GM23338 (cell line): ENCODE measurements at regions not wholly inside any gene's neighbourhood (a gene's known extent, or its start where the extent isn't known, plus 50 kb on each side); places are given as distances from the start of the nearest gene placed in this dataset.

ENCODE experiments used
- ATAC-seq: fragments of 200-7000 bp; cut with Tn5 transposase; 3 replicates; pipeline ENCODE4 v1.9.1; 2020
- DNase-seq: peaks from one replicate; pipeline ENCODE4 v3.0.0-alpha.2; 2015; ENCODE audit warnings: low spot score
- H2AFZ ChIP-seq: fragments of 200-600 bp; sonication (generic); 2 replicates; pipeline ENCODE4 v1.8.0; 2016; ENCODE audit warnings: antibody characterized with exemption, mild to moderate bottlenecking, moderate library complexity
- H3F3A ChIP-seq: fragments of 200-600 bp; sonication (generic); replicated peaks from 2 replicates; pipeline ENCODE4 v1.8.0; 2017; ENCODE audit warnings: antibody characterized with exemption, mixed run types, low read depth
- H3K27ac ChIP-seq: fragments of 200-600 bp; sonication (generic); 2 replicates; pipeline ENCODE4 v1.6.1; 2016; ENCODE audit warnings: low read depth
- H3K27me3 ChIP-seq: fragments of 200-600 bp; sonication (generic); 2 replicates; pipeline ENCODE4 v1.8.0; 2016; ENCODE audit warnings: mild to moderate bottlenecking, mixed run types, moderate library complexity; ENCODE audit not compliant: insufficient read depth
- H3K36me3 ChIP-seq: fragments of 200-600 bp; sonication (generic); 2 replicates; pipeline ENCODE4 v1.8.0; 2016; ENCODE audit warnings: mild to moderate bottlenecking; ENCODE audit not compliant: insufficient read depth
- H3K4me1 ChIP-seq: fragments of 200-600 bp; sonication (generic); 2 replicates; pipeline ENCODE4 v1.8.0; 2016; ENCODE audit warnings: mild to moderate bottlenecking, moderate library complexity; ENCODE audit not compliant: insufficient read depth
- H3K4me2 ChIP-seq: fragments of 200-600 bp; sonication (generic); 2 replicates; pipeline ENCODE4 v1.7.1; 2017; ENCODE audit warnings: mixed run types
- H3K4me3 ChIP-seq: fragments of 200-600 bp; sonication (generic); 2 replicates; pipeline ENCODE4 v1.6.1; 2016; ENCODE audit warnings: mixed run types
- H3K79me2 ChIP-seq: fragments of 200-600 bp; sonication (generic); replicated peaks from 2 replicates; pipeline ENCODE4 v1.8.0; 2017; ENCODE audit warnings: mild to moderate bottlenecking; ENCODE audit not compliant: insufficient read depth
- H3K9me2 ChIP-seq: fragments of 200-600 bp; sonication (generic); 2 replicates; pipeline ENCODE4 v1.8.0; 2017; ENCODE audit not compliant: insufficient read depth
- H4K20me1 ChIP-seq: fragments of 200-600 bp; sonication (generic); replicated peaks from 2 replicates; pipeline ENCODE4 v1.8.0; 2017; ENCODE audit warnings: mild to moderate bottlenecking; ENCODE audit not compliant: insufficient read depth
- H3K27ac Mint-ChIP-seq: 2 replicates; pipeline ENCODE4 v1.8.0; 2020; ENCODE audit warnings: inconsistent platforms, mild to moderate bottlenecking, moderate library complexity, mixed read lengths
- H3K27me3 Mint-ChIP-seq: 3 replicates; pipeline ENCODE4 v1.8.0; 2022; ENCODE audit warnings: low read depth, mild to moderate bottlenecking, moderate library complexity, mixed read lengths, inconsistent platforms; ENCODE audit not compliant: insufficient read depth, poor library complexity
- H3K36me3 Mint-ChIP-seq: 3 replicates; pipeline ENCODE4 v1.8.0; 2021; ENCODE audit warnings: low read depth, mild to moderate bottlenecking, inconsistent platforms, moderate library complexity, mixed read lengths
- H3K4me1 Mint-ChIP-seq: 3 replicates; pipeline ENCODE4 v1.8.0; 2020; ENCODE audit warnings: mild to moderate bottlenecking, inconsistent platforms, mixed read lengths
- H3K4me3 Mint-ChIP-seq: 3 replicates; pipeline ENCODE4 v1.8.0; 2021; ENCODE audit warnings: moderate library complexity, mild to moderate bottlenecking, inconsistent platforms, mixed read lengths
- H3K9me3 Mint-ChIP-seq: 3 replicates; pipeline ENCODE4 v1.8.0; 2020; ENCODE audit warnings: moderate library complexity, mild to moderate bottlenecking, inconsistent platforms, mixed read lengths
- CREB1 ChIP-seq: fragments of 250-450 bp; sonication (Bioruptor Pico); IDR thresholded peaks from 2 replicates; pipeline ENCODE4 v1.5.0; 2020; ENCODE audit warnings: low read depth, mild to moderate bottlenecking, moderate library complexity
- EZH2 ChIP-seq: fragments of 200-600 bp; sonication (generic); IDR thresholded peaks from one replicate; pipeline ENCODE4 v1.8.0; 2017; ENCODE audit warnings: antibody characterized with exemption, mild to moderate bottlenecking, low read depth; ENCODE audit not compliant: unreplicated experiment
- EZH2phosphoT487 ChIP-seq: fragments of 200-600 bp; sonication (generic); IDR thresholded peaks from one replicate; pipeline ENCODE4 v1.8.1; 2018; ENCODE audit warnings: antibody characterized with exemption; ENCODE audit not compliant: unreplicated experiment
- JUNB ChIP-seq: IDR thresholded peaks from one replicate; pipeline ENCODE4 v1.6.1; 2016; ENCODE audit warnings: antibody characterized with exemption; ENCODE audit not compliant: unreplicated experiment
- NANOG ChIP-seq: IDR thresholded peaks from 2 replicates; pipeline ENCODE4 v1.6.1; 2016; ENCODE audit warnings: antibody characterized with exemption, borderline replicate concordance
- POLR2AphosphoS5 ChIP-seq: IDR thresholded peaks from 2 replicates; pipeline ENCODE4 v1.6.1; 2016; ENCODE audit warnings: antibody characterized with exemption, low read depth
- REST ChIP-seq: IDR thresholded peaks from one replicate; pipeline ENCODE4 v1.6.1; 2018; ENCODE audit warnings: antibody characterized with exemption; ENCODE audit not compliant: unreplicated experiment
- STAT1 ChIP-seq: IDR thresholded peaks from one replicate; pipeline ENCODE4 v1.6.1; 2016; ENCODE audit warnings: antibody characterized with exemption; ENCODE audit not compliant: unreplicated experiment
- ZNF114 ChIP-seq: fragments of 250-450 bp; sonication (Bioruptor Pico); IDR thresholded peaks from 2 replicates; pipeline ENCODE4 v1.5.0; 2020; ENCODE audit warnings: mild to moderate bottlenecking, moderate library complexity
- ZNF331 ChIP-seq: fragments of 250-450 bp; sonication (Bioruptor Pico); IDR thresholded peaks from 2 replicates; pipeline ENCODE4 v1.5.0; 2020; ENCODE audit warnings: low read depth, mild to moderate bottlenecking, moderate library complexity
- TF ChIP-seq, protein P1 (sequence below): IDR thresholded peaks from 2 replicates; pipeline ENCODE4 v1.6.1; 2016; ENCODE audit warnings: antibody characterized with exemption
- TF ChIP-seq, protein P2 (sequence below): fragments of 250-450 bp; sonication (Bioruptor Pico); IDR thresholded peaks from 2 replicates; pipeline ENCODE4 v1.5.0; 2020; ENCODE audit warnings: mild to moderate bottlenecking, moderate library complexity
- TF ChIP-seq, protein P3 (sequence below), 2 experiments: fragments of 200-600 bp in 1 of 2; sonication (generic) in 1 of 2; conservative IDR thresholded peaks; 2 replicates each; pipeline versions ENCODE4 v1.5.1 to v1.6.1; 2016 to 2017; ENCODE audit warnings: antibody characterized with exemption in 2 of 2, low read depth in 2 of 2, mild to moderate bottlenecking in 2 of 2, moderate library complexity in 1 of 2

DNA sequence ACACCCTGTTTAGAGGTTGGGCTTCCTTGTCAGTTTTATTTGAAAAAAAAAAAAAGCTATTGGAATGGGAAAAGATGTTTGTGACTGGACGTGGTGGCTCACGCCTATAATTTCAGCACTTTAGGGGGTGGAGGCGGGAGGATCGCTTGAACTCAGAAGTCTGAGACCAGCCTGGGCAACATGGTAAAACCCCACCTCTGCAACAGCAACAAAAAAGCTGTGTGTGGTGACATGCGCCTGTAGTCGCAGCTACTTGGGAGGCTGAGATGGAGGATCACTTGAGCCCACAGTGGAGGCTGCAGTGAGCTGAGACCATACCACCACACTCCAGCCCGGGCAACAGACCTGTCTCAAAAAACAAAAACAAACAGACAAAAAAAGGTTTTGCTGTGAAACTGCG is 66.1 kb upstream of the SIAH1 start:
- H3K27me3 Mint-ChIP-seq = peaks cover 5% of the 10 kb centered on the region
- Histone ChIP-seq H3K4me1 (no peaks in the 10 kb centered on the region), H3F3A (no peaks in the 10 kb centered on the region), H3K27ac (no peak overlapping the region), H4K20me1 (no peaks in the 10 kb centered on the region), H2AFZ (no peak overlapping the region), H3K9me2 (no peaks in the 10 kb centered on the region), H3K4me2 (no peak overlapping the region), H3K36me3 (no peaks in the 10 kb centered on the region), H3K79me2 (no peaks in the 10 kb centered on the region), H3K4me3 (no peak overlapping the region), H3K27me3 (no peaks in the 10 kb centered on the region)
- ATAC-seq = no peak
- DNase-seq = no peak
- no peak overlapping the region for H3K27ac Mint-ChIP-seq
- no peaks in the 10 kb centered on the region; the same call in 2 of the 3 replicates for H3K4me1 Mint-ChIP-seq
- TF ChIP-seq ZNF331 (CRISPR knock-in tag) = no peak
- TF ChIP-seq POLR2AphosphoS5 = no peak
- no peak for TF ChIP-seq EZH2
- TF ChIP-seq STAT1 = no peak
- TF ChIP-seq, protein P1, sequence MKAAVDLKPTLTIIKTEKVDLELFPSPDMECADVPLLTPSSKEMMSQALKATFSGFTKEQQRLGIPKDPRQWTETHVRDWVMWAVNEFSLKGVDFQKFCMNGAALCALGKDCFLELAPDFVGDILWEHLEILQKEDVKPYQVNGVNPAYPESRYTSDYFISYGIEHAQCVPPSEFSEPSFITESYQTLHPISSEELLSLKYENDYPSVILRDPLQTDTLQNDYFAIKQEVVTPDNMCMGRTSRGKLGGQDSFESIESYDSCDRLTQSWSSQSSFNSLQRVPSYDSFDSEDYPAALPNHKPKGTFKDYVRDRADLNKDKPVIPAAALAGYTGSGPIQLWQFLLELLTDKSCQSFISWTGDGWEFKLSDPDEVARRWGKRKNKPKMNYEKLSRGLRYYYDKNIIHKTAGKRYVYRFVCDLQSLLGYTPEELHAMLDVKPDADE = no peak
- TF ChIP-seq JUNB = no peak
- no peak for TF ChIP-seq CREB1 (CRISPR knock-in tag)
- TF ChIP-seq REST = no peak
- TF ChIP-seq ZNF114 (CRISPR knock-in tag) = no peak
- TF ChIP-seq, protein P2, sequence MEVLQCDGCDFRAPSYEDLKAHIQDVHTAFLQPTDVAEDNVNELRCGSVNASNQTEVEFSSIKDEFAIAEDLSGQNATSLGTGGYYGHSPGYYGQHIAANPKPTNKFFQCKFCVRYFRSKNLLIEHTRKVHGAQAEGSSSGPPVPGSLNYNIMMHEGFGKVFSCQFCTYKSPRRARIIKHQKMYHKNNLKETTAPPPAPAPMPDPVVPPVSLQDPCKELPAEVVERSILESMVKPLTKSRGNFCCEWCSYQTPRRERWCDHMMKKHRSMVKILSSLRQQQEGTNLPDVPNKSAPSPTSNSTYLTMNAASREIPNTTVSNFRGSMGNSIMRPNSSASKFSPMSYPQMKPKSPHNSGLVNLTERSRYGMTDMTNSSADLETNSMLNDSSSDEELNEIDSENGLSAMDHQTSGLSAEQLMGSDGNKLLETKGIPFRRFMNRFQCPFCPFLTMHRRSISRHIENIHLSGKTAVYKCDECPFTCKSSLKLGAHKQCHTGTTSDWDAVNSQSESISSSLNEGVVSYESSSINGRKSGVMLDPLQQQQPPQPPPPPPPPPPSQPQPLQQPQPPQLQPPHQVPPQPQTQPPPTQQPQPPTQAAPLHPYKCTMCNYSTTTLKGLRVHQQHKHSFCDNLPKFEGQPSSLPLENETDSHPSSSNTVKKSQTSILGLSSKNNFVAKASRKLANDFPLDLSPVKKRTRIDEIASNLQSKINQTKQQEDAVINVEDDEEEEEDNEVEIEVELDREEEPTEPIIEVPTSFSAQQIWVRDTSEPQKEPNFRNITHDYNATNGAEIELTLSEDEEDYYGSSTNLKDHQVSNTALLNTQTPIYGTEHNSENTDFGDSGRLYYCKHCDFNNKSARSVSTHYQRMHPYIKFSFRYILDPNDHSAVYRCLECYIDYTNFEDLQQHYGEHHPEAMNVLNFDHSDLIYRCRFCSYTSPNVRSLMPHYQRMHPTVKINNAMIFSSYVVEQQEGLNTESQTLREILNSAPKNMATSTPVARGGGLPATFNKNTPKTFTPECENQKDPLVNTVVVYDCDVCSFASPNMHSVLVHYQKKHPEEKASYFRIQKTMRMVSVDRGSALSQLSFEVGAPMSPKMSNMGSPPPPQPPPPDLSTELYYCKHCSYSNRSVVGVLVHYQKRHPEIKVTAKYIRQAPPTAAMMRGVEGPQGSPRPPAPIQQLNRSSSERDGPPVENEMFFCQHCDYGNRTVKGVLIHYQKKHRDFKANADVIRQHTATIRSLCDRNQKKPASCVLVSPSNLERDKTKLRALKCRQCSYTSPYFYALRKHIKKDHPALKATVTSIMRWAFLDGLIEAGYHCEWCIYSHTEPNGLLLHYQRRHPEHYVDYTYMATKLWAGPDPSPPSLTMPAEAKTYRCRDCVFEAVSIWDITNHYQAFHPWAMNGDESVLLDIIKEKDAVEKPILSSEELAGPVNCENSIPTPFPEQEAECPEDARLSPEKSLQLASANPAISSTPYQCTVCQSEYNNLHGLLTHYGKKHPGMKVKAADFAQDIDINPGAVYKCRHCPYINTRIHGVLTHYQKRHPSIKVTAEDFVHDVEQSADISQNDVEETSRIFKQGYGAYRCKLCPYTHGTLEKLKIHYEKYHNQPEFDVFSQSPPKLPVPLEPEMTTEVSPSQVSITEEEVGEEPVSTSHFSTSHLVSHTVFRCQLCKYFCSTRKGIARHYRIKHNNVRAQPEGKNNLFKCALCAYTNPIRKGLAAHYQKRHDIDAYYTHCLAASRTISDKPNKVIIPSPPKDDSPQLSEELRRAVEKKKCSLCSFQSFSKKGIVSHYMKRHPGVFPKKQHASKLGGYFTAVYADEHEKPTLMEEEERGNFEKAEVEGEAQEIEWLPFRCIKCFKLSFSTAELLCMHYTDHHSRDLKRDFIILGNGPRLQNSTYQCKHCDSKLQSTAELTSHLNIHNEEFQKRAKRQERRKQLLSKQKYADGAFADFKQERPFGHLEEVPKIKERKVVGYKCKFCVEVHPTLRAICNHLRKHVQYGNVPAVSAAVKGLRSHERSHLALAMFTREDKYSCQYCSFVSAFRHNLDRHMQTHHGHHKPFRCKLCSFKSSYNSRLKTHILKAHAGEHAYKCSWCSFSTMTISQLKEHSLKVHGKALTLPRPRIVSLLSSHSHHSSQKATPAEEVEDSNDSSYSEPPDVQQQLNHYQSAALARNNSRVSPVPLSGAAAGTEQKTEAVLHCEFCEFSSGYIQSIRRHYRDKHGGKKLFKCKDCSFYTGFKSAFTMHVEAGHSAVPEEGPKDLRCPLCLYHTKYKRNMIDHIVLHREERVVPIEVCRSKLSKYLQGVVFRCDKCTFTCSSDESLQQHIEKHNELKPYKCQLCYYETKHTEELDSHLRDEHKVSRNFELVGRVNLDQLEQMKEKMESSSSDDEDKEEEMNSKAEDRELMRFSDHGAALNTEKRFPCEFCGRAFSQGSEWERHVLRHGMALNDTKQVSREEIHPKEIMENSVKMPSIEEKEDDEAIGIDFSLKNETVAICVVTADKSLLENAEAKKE (CRISPR knock-in tag) = no peak
- TF ChIP-seq, protein P3, sequence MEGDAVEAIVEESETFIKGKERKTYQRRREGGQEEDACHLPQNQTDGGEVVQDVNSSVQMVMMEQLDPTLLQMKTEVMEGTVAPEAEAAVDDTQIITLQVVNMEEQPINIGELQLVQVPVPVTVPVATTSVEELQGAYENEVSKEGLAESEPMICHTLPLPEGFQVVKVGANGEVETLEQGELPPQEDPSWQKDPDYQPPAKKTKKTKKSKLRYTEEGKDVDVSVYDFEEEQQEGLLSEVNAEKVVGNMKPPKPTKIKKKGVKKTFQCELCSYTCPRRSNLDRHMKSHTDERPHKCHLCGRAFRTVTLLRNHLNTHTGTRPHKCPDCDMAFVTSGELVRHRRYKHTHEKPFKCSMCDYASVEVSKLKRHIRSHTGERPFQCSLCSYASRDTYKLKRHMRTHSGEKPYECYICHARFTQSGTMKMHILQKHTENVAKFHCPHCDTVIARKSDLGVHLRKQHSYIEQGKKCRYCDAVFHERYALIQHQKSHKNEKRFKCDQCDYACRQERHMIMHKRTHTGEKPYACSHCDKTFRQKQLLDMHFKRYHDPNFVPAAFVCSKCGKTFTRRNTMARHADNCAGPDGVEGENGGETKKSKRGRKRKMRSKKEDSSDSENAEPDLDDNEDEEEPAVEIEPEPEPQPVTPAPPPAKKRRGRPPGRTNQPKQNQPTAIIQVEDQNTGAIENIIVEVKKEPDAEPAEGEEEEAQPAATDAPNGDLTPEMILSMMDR (conservative IDR thresholded peaks at IDR 0.05; ENCODE audit: low read depth in 2 of 2) = no peak
- no peak for TF ChIP-seq NANOG
- no peak for TF ChIP-seq EZH2phosphoT487
- no peaks in the 10 kb centered on the region for H3K36me3 Mint-ChIP-seq
- H3K4me3 Mint-ChIP-seq = no peak overlapping the region
- no peaks in the 10 kb centered on the region for H3K9me3 Mint-ChIP-seq
